PC-9 (cell line): ENCODE measurements at regions not wholly inside any gene's neighbourhood (a gene's known extent, or its start where the extent isn't known, plus 50 kb on each side); places are given as distances from the start of the nearest gene placed in this dataset.

Experiments
- BruUV-seq: library from RNA; stranded (reverse); fragments of 400-500 nt; replicated peaks from 2 replicates; lab custom pipeline; 2021; lab: Mats Ljungman, UMichigan
- CTCF ChIA-PET: fragments of 300-600 bp; sonication (Branson Sonifier 250); formaldehyde crosslinking; loops from one replicate; lab custom pipeline; 2022; ENCODE audit warnings: antibody characterized with exemption; lab: Charles Lee
- POLR2A ChIA-PET: fragments of 300-600 bp; sonication (Branson Sonifier 250); formaldehyde crosslinking; loops from one replicate; lab custom pipeline; 2022; ENCODE audit warnings: antibody characterized with exemption; ENCODE audit not compliant: unreplicated experiment; lab: Charles Lee
- DNase-seq, 2 experiments: peaks; one replicate each; pipeline versions ENCODE4 v3.0.0 to v3.0.0-alpha.2; 2015 to 2022; ENCODE audit warnings: mixed read lengths in 1 of 2
- H2AFZ ChIP-seq: fragments of 200-600 bp; sonication (generic); 2 replicates; pipeline ENCODE4 v1.8.1; 2017; ENCODE audit warnings: antibody characterized with exemption
- H3F3A ChIP-seq: fragments of 200-600 bp; sonication (generic); 2 replicates; pipeline ENCODE4 v1.8.1; 2017; ENCODE audit warnings: antibody characterized with exemption, mild to moderate bottlenecking, low read depth; ENCODE audit not compliant: insufficient read depth
- H3K27ac ChIP-seq: fragments of 200-600 bp; sonication (generic); 2 replicates; pipeline ENCODE4 v1.6.1; 2016; ENCODE audit warnings: mixed run types
- H3K27me3 ChIP-seq: fragments of 200-600 bp; sonication (generic); 2 replicates; pipeline ENCODE4 v1.6.1; 2016; ENCODE audit warnings: low read depth, mixed run types; ENCODE audit not compliant: insufficient read depth
- H3K36me3 ChIP-seq: fragments of 200-600 bp; sonication (generic); 2 replicates; pipeline ENCODE4 v1.6.1; 2016; ENCODE audit warnings: low read depth, mixed run types
- H3K4me1 ChIP-seq: fragments of 200-600 bp; sonication (generic); replicated peaks from 2 replicates; pipeline ENCODE4 v1.6.1; 2016; ENCODE audit warnings: mixed run types; ENCODE audit not compliant: insufficient read depth
- H3K4me2 ChIP-seq: fragments of 200-600 bp; sonication (generic); 2 replicates; pipeline ENCODE4 v1.6.1; 2017; ENCODE audit warnings: mixed run types
- H3K4me3 ChIP-seq: fragments of 200-600 bp; sonication (generic); 2 replicates; pipeline ENCODE4 v1.6.1; 2016; ENCODE audit warnings: mixed run types
- H3K79me2 ChIP-seq: fragments of 200-600 bp; sonication (generic); 2 replicates; pipeline ENCODE4 v1.6.1; 2017; ENCODE audit warnings: low read depth, mixed run types
- H3K9me2 ChIP-seq: fragments of 200-600 bp; sonication (generic); 2 replicates; pipeline ENCODE4 v1.8.1; 2017; ENCODE audit warnings: mild to moderate bottlenecking; ENCODE audit not compliant: insufficient read depth
- H3K9me3 ChIP-seq: fragments of 200-600 bp; sonication (generic); 2 replicates; pipeline ENCODE4 v1.8.1; 2016; ENCODE audit warnings: low read depth; ENCODE audit not compliant: insufficient read depth
- H4K20me1 ChIP-seq: fragments of 200-600 bp; sonication (generic); 2 replicates; pipeline ENCODE4 v1.8.1; 2017; ENCODE audit not compliant: insufficient read depth
- CTCF ChIP-seq: fragments of 200-600 bp; sonication (generic); conservative IDR thresholded peaks from 2 replicates; pipeline ENCODE4 v1.6.1; 2017; ENCODE audit warnings: mixed run types, antibody characterized with exemption, mild to moderate bottlenecking, moderate library complexity
- EZH2 ChIP-seq: fragments of 200-600 bp; sonication (generic); IDR thresholded peaks from 2 replicates; pipeline ENCODE4 v1.8.0; 2017; ENCODE audit warnings: antibody characterized with exemption, low read depth
- intact Hi-C: fragments of 100-400 bp; cut with micrococcal nuclease; formaldehyde crosslinking; loops from one replicate; pipeline ENCODE4 v1.10.0; 2022; ENCODE audit not compliant: unreplicated experiment

GRCh38 chr4:111208970-111209369, 586.1 kb upstream of the PITX2 start:
- Histone ChIP-seq H3K4me2 (no peak overlapping the region), H3K9me2 (no peaks in the 10 kb centered on the region), H3K9me3 (no peaks in the 10 kb centered on the region), H3K4me1 (no peaks in the 10 kb centered on the region), H4K20me1 (no peaks in the 10 kb centered on the region), H3K36me3 (no peaks in the 10 kb centered on the region), H3K79me2 (no peaks in the 10 kb centered on the region), H3K27me3 (no peaks in the 10 kb centered on the region), H3K27ac (no peak overlapping the region), H3F3A (no peaks in the 10 kb centered on the region), H2AFZ (no peak overlapping the region), H3K4me3 (no peak overlapping the region)
- POLR2A ChIA-PET: no interaction called here
- intact Hi-C loops: no loop called here
- CTCF ChIA-PET: no interaction called here
- no peak for DNase-seq
- TF ChIP-seq EZH2 (no peak), CTCF (no peak)
- no TSS peak for BruUV-seq

DNA sequence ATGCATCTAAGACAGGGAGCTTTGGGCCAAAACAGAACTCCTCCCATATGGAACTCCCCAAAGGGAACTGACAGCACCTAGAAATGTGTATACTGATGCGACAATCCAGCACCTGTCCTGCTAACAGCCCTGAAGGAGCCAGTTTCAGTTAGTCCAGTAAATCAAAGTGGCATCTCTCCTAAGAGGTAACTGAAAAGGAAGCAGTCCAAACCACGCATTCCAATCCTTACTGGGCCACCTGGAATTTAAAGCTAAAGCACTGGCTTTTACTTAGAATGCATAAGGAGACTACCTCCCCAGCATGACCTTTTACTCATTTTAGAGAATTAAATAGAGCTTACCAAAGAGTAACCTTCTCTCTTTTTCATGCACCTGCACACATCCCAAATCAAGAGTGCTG, 586.8 kb upstream of the PITX2 start:
- POLR2A ChIA-PET: no interaction called here
- CTCF ChIA-PET: no interaction called here

GRCh38 chr4:111210595-111210994, 587.7 kb upstream of the PITX2 start:
- Histone ChIP-seq H3K4me3 (no peak overlapping the region), H3K27me3 (no peaks in the 10 kb centered on the region), H3K4me2 (no peak overlapping the region), H3K79me2 (no peaks in the 10 kb centered on the region), H3F3A (no peaks in the 10 kb centered on the region), H3K4me1 (no peaks in the 10 kb centered on the region), H3K36me3 (no peaks in the 10 kb centered on the region), H3K9me2 (no peaks in the 10 kb centered on the region), H4K20me1 (no peaks in the 10 kb centered on the region), H3K9me3 (no peaks in the 10 kb centered on the region), H2AFZ (no peak overlapping the region), H3K27ac (no peak overlapping the region)
- TF ChIP-seq CTCF: no peak
- TF ChIP-seq EZH2: no peak
- CTCF ChIA-PET: no interaction called here
- BruUV-seq: no TSS peak
- DNase-seq: no peak
- intact Hi-C loops: no loop called here
- POLR2A ChIA-PET: no interaction called here

More for the DNA sequence above, 586.8 kb upstream of the PITX2 start:
- H3K4me1 ChIP-seq: no peaks in the 10 kb centered on the region
- H2AFZ ChIP-seq: no peak overlapping the region
- H3K36me3 ChIP-seq: no peaks in the 10 kb centered on the region
- no peak for TF ChIP-seq CTCF
- TF ChIP-seq EZH2: no peak
- no peak overlapping the region for H3K27ac ChIP-seq
- H3K4me3 ChIP-seq: no peak overlapping the region
- H3F3A ChIP-seq: no peaks in the 10 kb centered on the region
- no peaks in the 10 kb centered on the region for H3K9me3 ChIP-seq
- no peaks in the 10 kb centered on the region for H3K9me2 ChIP-seq
- BruUV-seq: no TSS peak
- no peaks in the 10 kb centered on the region for H4K20me1 ChIP-seq
- intact Hi-C loops: no loop called here
- H3K27me3 ChIP-seq: no peaks in the 10 kb centered on the region
- H3K4me2 ChIP-seq: no peak overlapping the region
- no peak for DNase-seq
- no peaks in the 10 kb centered on the region for H3K79me2 ChIP-seq
